NB4 (cell line): ENCODE measurements at regions not wholly inside any gene's neighbourhood (a gene's known extent, or its start where the extent isn't known, plus 50 kb on each side); places are given as distances from the start of the nearest gene placed in this dataset.

ENCODE experiments used
- DNase-seq: peaks from one replicate; pipeline ENCODE4 v3.0.0; 2010; ENCODE audit warnings: low read depth
- H3K4me3 ChIP-seq: one replicate; pipeline ENCODE4 v1.5.1; 2011; ENCODE audit warnings: mild to moderate bottlenecking, low read depth, low read length, moderate library complexity
- MYC ChIP-seq: IDR thresholded peaks from 2 replicates; pipeline ENCODE4 v1.6.1; 2011; ENCODE audit warnings: low read depth, low read length
- POLR2A ChIP-seq: IDR thresholded peaks from 2 replicates; pipeline ENCODE4 v1.6.1; 2011; ENCODE audit warnings: mild to moderate bottlenecking; ENCODE audit not compliant: insufficient read length; ENCODE audit errors: extremely low read depth
- TF ChIP-seq, protein P1 (sequence below): IDR thresholded peaks from one replicate; pipeline ENCODE4 v1.5.1; 2012; ENCODE audit warnings: low read depth, low read length
- TF ChIP-seq, protein P2 (sequence below): IDR thresholded peaks from 2 replicates; pipeline ENCODE4 v1.6.1; 2011; ENCODE audit warnings: low read depth, low read length

DNA sequence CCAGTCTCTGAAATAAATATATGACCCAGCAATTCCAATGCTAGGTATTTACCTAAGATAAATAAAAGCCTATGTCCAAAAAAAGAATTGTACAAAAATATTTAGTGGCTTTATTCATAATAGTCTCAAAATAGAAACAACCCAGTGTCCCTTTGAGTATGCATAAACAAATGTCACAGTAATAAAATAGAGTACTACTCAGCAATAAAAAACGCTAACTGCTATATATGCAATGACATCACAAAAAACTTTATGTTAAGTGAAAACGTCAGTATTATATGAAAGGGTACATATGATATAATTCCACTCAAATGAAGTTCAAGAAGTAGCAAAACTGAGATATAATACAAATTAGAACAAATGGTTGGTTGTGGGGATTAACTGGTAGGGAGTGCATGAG is 286.5 kb upstream of the MAN1A1 start:
- TF ChIP-seq POLR2A (no peak), MYC (no peak)
- TF ChIP-seq, protein P1, sequence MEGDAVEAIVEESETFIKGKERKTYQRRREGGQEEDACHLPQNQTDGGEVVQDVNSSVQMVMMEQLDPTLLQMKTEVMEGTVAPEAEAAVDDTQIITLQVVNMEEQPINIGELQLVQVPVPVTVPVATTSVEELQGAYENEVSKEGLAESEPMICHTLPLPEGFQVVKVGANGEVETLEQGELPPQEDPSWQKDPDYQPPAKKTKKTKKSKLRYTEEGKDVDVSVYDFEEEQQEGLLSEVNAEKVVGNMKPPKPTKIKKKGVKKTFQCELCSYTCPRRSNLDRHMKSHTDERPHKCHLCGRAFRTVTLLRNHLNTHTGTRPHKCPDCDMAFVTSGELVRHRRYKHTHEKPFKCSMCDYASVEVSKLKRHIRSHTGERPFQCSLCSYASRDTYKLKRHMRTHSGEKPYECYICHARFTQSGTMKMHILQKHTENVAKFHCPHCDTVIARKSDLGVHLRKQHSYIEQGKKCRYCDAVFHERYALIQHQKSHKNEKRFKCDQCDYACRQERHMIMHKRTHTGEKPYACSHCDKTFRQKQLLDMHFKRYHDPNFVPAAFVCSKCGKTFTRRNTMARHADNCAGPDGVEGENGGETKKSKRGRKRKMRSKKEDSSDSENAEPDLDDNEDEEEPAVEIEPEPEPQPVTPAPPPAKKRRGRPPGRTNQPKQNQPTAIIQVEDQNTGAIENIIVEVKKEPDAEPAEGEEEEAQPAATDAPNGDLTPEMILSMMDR, result no peak
- TF ChIP-seq, protein P2, sequence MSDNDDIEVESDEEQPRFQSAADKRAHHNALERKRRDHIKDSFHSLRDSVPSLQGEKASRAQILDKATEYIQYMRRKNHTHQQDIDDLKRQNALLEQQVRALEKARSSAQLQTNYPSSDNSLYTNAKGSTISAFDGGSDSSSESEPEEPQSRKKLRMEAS, result no peak
- no peak overlapping the region for H3K4me3 ChIP-seq
- DNase-seq, result no peak

DNA sequence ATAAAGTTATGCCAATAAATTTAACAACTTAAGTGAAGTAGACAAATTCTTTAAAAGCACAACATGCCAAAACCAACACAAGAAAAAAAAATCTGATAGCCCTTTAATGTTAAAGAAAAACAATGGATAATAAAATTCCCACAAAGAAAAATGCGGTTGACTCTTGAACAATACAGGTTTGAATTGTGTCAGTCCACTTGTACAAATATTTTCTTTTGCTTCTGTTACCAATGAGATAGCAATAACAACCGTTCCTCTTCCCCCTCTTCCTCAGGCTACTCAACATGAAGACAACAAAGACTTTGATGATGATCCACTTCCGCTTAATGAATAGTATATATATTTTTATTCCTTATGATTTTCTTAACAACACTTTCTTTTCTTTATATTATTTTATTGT is 283.9 kb upstream of the MAN1A1 start:
- TF ChIP-seq, protein P1, result no peak
- TF ChIP-seq POLR2A (no peak), MYC (no peak)
- TF ChIP-seq, protein P2, result no peak
- DNase-seq, result no peak
- no peak overlapping the region for H3K4me3 ChIP-seq

DNA sequence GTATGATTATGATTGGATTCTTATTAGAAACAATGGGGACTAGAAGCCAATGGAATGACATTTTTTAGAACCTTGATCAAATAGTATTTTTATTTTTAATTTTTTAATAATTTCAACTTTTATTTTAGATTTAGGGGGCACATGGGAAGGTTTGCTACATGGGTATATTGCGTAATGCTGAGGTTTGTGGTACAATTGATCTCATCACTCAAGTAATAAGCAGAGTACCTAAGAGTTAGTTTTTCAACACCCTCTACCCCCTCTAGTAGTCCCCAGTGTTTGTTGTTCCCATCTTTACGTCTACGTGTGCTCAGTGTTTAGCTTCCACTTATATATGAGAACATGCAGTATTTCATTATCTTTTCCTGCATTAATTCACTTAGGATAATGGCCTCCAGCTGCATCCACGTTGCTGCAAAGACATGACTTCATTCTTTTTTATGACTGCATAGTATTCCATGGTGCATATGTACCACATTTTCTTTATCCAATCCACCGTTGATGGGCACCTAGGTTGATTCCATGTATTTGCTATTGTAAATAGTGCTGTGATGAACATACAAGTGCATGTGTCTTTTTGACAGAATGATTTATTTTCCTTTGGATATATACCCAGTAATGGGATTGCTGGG is 281.1 kb upstream of the MAN1A1 start:
- TF ChIP-seq POLR2A (no peak), MYC (no peak)
- TF ChIP-seq, protein P2, result no peak
- TF ChIP-seq, protein P1, result no peak
- DNase-seq, result peak; percentile 8
- no peak overlapping the region for H3K4me3 ChIP-seq

DNA sequence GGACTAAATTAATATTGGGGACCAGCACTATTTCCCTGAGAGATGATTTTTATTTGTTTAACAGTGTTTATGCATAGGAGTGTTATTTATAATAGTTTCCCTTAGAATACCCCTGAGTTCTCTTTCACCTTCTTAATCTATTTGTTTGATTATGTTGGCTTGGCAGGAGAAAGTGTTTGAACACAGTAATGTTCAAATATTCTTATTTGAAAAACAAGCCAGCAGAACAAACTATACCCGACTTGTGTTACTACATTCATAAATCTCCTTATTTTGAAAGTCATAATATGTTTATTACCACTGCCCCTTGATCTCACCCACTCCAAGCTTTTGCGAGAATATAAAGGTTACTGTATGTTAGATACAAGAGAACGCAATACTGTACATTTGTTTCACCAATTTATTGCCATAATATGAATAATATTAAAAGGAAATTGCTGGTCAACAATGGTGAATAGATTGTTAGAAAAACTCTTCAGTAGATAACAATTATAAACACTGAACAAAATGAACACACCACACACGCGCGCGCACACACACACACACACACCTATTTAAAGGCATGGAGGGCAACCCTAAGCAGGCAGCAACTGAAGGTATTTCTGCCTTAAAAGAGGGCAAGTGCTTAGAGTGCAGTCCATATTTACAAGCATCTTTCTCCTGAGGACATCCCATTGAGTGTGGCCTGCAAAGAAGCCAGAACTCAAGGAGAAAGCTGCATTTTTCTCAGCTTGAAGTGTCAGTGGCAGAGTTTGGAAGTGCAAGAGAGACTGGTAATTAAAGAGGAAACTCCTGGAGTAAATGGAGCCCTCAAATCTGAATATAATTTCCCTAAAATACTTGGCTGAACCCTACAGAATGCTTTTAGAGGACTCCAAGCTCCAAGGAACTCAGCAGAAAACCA is 279.4 kb upstream of the MAN1A1 start:
- no peak for DNase-seq
- H3K4me3 ChIP-seq, result no peak overlapping the region
- TF ChIP-seq, protein P1, result no peak
- no peak for TF ChIP-seq MYC
- TF ChIP-seq, protein P2, result no peak
- TF ChIP-seq POLR2A, result no peak

DNA sequence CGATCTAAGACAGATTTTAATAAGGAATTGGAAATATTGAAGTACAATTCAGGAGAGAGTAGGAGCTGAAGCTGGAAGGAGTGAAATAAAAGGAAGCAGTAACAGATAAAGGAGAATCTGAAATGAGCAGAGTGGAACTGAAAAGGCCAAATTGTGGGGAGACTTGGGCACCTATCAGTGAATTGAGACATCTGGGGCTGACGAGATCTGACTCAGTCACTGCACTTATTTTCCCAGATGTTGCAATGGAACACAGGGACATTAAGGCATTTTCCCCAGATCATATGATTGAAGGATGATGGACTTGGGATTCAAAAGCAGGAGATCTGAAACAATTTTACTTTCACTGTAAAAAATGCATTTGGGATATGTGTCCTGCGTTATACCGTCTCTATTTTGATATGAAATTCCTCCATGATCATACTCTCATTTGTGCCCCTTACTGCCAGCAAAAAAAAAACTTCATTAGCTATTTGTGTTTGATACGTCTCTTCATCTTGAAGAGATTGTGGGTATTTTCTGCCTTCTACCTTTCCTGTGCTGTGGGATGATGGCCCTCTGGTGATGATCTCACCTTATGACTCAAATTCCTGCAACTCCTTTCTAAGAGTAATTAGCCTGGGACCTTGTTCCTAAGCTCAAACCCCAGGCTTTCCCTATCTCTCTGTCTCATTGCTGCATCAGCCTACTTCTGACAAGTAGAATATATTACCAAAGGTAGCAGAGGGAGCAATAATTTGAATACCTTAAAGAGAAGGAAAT is 278.5 kb upstream of the MAN1A1 start:
- TF ChIP-seq, protein P1, result no peak
- no peak overlapping the region for H3K4me3 ChIP-seq
- DNase-seq, result no peak
